NCI-H1092 treated with DMSO at 0.1 percent for 48 hours (cell line): ENCODE measurements at regions not wholly inside any gene's neighbourhood (a gene's known extent, or its start where the extent isn't known, plus 50 kb on each side); places are given as distances from the start of the nearest gene placed in this dataset.
"Not testable (repeated sequence)": the region's sequence is repeated elsewhere in the genome, so short reads cannot be mapped to it uniquely, and the experiment has no call there.

ENCODE experiments used
- DNase-seq: peaks from one replicate; lab custom pipeline; 2025; lab: John Stamatoyannopoulos, UW

GRCh38 chr10:85458324-85458723, 908.3 kb downstream of the GRID1 start:
- DNase-seq = no peak

DNA sequence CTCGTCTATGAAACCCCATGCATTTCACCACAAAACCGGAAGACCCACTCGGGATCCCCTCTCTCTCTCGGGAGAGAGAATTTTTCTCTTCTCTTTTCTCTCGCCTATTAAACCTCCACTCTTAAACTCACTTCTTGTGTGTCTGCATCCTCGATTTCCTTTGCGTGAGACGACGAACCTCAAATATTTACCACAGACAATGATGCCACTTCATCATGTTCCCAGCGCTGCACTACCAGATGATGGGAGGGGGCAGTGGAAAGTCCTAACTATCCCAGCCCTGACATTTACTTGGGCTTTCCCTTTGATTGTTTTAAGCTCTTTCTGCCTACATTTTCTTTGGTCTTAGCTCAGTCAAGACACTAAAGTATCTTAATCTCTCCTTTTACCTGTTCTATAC, 906.7 kb downstream of the GRID1 start:
- DNase-seq = no peak

- no peak for DNase-seq
These were observed 902.3 kb downstream of the GRID1 start for GRCh38 chr10:85464336-85464735.

DNA sequence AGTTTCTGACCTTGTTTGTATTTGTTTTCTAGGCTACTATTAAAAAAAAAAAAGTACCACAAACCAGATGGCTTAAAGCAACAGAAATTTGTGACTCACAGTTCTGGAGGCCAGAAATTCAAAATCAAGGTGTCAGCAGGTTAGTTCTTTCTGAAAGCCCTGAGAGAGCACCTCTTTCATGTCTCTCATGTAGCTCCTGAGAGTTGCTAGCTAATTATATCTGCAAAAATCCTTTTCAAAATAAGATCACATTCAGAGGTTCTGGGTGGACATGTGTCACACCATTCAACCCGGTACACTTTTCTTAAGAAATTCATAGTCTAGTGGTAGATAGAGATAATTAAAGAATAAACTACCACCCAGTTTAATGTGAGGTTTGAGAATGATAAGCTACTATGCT, 888.6 kb downstream of the GRID1 start:
- DNase-seq = no peak

DNA sequence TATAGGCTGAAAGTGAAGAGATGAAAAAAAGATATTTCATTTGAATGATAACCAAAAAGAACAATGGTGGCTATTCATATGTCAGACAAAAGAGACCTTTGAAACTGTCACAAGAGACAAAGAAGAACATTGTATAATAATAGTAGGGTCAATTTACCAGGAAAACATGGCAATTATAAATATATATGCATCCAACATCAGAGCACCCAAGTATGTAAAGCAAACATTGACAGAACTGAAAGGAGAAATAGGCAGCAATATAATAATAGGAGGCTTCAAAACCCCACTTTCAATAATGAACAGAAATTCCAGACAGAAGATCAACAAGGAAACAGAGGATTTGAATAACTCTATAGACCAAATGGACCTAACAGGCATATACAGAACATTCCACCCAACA, 876.2 kb downstream of the GRID1 start:
- DNase-seq = no peak

DNA sequence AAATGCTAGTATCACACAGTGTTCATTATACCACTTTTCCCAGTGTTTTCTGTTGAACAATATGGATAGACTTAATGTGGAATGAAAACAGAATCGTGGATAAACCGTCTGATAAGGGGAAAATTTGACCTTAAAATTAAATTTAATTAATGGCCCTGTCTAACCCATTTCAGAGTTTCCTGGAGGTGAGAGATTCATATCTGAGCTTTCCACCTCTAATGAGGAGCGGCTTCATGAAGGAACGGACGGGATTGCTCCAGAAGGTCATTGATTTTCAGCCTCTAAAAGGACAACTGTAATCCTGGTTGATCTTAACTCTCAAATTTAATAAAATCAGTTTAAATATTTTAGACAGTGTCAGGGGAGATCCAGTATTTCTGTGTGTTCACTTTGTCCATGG, 874.9 kb downstream of the GRID1 start:
- DNase-seq = no peak

DNA sequence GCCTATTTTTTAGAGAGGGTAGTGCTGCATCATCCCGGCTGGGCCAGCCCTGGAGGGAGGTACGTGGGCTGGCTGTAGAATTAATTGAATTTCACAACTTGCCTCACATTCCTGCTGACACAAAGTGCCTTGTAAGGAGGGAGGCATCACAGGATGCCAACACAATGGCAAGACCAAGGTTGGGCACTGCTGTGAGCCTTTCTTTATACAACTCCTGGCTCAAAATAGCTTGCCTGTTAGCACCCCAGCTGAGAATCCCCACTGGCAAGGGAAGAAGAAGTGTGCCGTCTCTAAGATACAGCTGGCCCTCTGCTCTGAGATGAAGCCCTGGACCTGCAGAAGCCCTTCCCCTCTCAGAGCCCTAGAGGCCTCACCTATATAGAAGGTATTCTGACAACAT, 873.9 kb downstream of the GRID1 start:
- no peak for DNase-seq

DNA sequence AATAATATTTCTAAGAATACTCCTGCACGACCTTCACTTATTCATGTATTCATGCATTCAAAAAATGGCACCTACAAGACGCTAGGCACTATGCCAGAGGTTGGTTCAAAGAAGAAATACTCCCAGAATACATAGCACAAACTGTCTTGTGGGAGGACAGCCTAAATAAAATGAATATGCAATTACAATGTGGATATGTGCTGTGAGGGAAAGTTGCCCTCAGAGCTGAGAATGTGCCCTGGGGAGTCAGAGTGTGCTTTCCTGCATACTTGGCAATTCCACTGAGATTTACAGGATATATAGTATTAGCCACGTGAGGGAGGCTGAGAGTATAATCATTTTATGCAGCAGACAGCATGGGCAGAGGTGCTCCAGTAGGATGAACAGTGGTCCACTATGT, 872.9 kb downstream of the GRID1 start:
- no peak for DNase-seq

DNA sequence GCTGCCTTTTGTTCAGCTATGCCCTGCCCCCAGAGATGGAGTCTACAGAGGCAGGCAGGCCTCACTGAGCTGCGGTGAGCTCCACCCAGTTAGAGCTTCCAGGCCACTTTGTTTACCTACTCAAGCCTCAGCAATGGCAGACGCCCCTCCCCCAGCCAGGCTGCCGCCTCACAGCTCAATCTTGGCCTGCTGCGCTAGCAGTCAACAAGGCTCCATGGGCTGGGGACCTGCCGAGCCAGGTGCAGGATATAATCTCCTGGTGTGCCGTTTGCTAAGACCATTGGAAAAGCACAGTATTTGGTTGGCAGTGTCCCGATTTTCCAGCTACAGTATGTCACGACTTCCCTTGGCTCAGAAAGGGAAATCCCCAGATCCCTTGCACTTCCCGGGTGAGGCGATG, 862.0 kb downstream of the GRID1 start:
- DNase-seq = not testable (repeated sequence)

- DNase-seq = no peak
These were observed 858.4 kb downstream of the GRID1 start for GRCh38 chr10:85508159-85508558.

- DNase-seq = no peak
These were observed 855.9 kb downstream of the GRID1 start for GRCh38 chr10:85510682-85511081.

DNA sequence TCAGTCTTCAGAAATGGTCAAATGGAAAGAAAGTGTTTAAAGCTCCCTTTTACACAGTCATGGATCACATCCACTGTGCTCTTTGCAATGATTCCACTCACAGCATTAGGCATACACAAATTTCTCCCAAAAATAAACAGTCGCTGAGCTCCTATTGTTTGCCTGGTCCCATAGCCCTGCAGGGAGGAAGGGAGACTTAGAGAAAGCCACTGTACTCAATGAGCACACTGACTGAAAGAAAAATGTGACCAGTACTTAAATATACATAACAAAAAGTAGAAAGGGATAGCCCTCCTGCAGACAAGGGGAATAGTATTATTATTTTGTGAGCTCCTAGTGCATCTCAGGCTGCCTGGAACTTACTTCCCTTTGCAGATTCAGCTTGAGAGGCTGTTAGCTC, 853.2 kb downstream of the GRID1 start:
- no peak for DNase-seq

DNA sequence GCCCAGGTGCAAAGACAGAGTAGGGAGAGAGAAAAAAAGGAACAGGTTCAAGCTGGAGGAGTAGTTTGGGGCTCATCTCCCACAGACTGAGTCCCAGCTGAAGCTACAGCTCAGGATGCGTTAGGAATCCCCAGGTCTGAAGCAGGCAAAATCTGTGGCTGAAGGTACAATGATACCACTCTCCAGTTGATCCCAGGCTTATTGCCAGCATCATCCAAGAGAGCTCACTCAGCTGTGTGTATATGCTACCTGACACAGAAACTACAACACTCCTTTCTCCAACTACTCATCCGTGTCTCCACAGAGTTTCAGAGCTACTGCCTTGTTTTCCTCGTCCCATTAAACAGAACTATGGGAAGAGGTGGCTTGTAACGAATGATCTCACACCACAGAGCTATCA, 851.3 kb downstream of the GRID1 start:
- no peak for DNase-seq

- DNase-seq = no peak
These were observed 842.5 kb downstream of the GRID1 start for GRCh38 chr10:85524001-85524666.

DNA sequence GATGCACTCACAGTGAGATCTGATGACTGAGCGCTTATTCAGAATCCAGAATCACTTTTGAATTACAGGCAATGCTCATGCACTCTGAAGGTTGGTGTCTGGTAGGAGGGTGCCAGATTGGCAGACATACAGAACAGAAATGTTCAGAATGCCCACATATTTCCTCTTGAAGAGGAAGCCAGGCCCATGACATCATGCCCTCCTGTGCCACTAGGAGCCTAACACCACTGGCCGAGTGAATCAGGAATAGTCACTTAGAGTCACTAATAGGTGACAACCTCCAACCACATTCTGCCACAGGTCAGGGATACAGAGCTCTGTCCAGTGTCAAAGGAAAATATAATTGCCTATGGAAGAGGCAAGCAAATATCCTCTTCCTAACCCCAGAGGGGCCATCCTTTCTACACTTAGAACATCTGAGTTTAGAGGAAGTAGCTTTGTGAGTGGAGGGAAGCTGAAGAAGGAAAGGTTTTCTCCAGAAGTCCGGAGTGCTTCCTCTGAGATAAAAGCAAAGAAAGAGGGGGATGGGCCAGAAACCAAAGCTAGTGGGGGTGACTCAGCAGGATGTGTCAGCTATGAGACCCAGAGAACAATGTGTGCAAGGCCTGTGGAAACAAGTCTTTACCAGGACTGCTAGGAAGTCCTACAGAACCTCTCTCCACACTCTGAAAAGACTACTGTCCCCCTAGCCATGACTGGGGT, 838.8 kb downstream of the GRID1 start:
- DNase-seq = no peak

DNA sequence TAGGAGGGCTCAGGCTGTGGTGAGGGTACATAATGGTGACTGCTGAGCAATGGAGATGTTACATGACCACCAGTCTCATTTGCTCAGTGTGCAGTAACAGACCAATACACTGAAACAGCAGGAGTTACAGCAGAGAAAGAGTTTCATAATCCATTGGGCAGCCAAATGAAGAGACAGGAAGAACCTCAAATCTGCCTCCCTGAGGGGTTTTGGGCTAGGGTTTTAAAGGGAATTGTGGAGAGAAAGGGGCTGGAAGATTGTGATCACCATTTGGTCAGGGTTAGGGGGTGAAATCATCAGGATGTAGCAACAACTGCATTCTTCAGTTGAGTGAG, 838.3 kb downstream of the GRID1 start:
- no peak for DNase-seq

DNA sequence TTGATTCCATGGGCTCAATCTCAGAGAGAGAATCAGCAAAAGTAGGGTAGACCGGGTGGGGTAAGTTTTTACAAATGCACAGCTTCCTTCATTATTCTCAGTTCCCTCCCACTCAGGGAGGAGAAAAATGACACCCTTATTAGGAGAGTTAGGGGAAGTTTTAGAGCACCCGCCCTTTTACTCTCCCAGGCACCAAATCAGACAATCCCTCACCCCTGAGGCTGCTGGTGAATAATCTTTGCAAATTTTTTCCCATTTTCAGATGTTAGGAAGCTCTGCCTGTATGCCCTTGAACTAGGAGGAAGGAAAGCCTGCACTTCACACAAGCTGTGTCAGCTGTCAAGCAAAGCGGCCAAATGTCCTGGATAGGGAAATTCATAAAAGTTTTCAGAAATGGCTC, 834.9 kb downstream of the GRID1 start:
- DNase-seq = no peak

- no peak for DNase-seq
These were observed 833.8 kb downstream of the GRID1 start for GRCh38 chr10:85532773-85533172.

- no peak for DNase-seq
These were observed 830.7 kb downstream of the GRID1 start for GRCh38 chr10:85535926-85536325.

GRCh38 chr10:85537561-85537960, 829.0 kb downstream of the GRID1 start:
- DNase-seq = no peak

DNA sequence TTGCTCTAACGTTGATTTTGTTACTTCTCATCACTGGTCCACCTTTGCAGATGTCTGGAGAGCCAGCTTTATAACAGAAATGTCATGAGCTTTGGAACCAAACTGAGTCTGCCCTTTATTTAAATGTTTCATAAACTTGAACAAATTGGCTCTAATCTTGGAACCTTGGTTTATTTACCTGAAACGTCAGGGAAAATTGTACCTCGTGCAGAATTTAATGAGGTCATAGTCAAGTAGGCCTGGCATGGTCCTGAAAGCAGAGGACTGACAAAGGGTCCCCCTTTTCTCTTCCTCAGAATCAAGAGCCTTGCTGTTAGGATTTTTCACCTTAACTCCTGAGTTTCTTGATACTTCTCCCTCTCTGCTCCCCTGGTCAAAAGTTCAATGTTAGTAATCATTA, 828.0 kb downstream of the GRID1 start:
- DNase-seq = no peak

DNA sequence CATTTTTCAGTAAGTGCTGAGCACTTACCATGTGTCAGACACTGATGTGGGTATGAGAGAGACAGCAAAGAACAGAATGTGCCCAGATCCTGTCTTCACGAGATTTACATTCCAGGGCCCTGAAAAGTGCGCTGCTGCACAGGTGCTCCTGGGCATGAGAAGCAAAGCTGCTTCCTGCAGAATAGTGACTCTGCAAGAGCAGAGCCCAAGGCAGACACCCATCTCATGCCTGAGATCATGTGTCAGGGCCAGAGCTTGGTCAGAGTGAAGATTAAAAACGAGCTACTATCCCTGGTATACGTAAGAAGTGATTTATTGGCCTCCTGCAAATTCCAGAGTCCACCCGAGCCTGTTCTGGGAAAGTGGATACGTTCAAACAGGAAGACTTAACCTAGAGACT, 824.4 kb downstream of the GRID1 start:
- no peak for DNase-seq

- DNase-seq = no peak
These were observed 823.5 kb downstream of the GRID1 start for GRCh38 chr10:85542936-85543730.
